Activated naive CD4-positive, alpha-beta T cell treated with anti-CD3 and anti-CD28 coated beads for 36 hours (primary cell): ENCODE measurements at regions not wholly inside any gene's neighbourhood (a gene's known extent, or its start where the extent isn't known, plus 50 kb on each side); places are given as distances from the start of the nearest gene placed in this dataset.

ENCODE experiments used
- CTCF ChIA-PET: fragments of 350-600 bp; sonication (Branson Sonifier 250); formaldehyde crosslinking; loops from one replicate; lab custom pipeline; 2021; ENCODE audit warnings: antibody characterized with exemption; lab: Charles Lee
- DNase-seq: peaks from one replicate; pipeline ENCODE4 v3.0.0-alpha.2; 2020
- H3K27ac Mint-ChIP-seq: one replicate; pipeline ENCODE4 v1.8.0; 2021; ENCODE audit warnings: mild to moderate bottlenecking, mixed read lengths
- H3K27me3 Mint-ChIP-seq: one replicate; pipeline ENCODE4 v1.8.0; 2021; ENCODE audit warnings: low read depth, mixed read lengths
- H3K36me3 Mint-ChIP-seq: one replicate; pipeline ENCODE4 v1.8.0; 2021; ENCODE audit warnings: low read depth, mixed read lengths
- H3K4me1 Mint-ChIP-seq: one replicate; pipeline ENCODE4 v1.8.0; 2021; ENCODE audit warnings: low read depth, mixed read lengths
- H3K4me3 Mint-ChIP-seq: one replicate; pipeline ENCODE4 v1.8.0; 2021; ENCODE audit warnings: mild to moderate bottlenecking, moderate library complexity, mixed read lengths
- H3K9me3 Mint-ChIP-seq: one replicate; pipeline ENCODE4 v1.8.0; 2021; ENCODE audit warnings: mixed read lengths
- intact Hi-C: fragments of 100-400 bp; cut with micrococcal nuclease; formaldehyde crosslinking; loops from one replicate; pipeline ENCODE4 v1.15.1; 2023

- H3K27ac Mint-ChIP-seq, result no peak overlapping the region
- no peak for DNase-seq
- peaks cover 6% of the 10 kb centered on the region for H3K9me3 Mint-ChIP-seq
- H3K27me3 Mint-ChIP-seq, result peaks cover 9% of the 10 kb centered on the region
- intact Hi-C loops, result no loop called here
- no peaks in the 10 kb centered on the region for H3K4me1 Mint-ChIP-seq
- no peak overlapping the region for H3K4me3 Mint-ChIP-seq
- CTCF ChIA-PET, result no interaction called here
- no peaks in the 10 kb centered on the region for H3K36me3 Mint-ChIP-seq
Measured at GRCh38 chr21:39022466-39022862, 160.8 kb downstream of the PSMG1 start.

DNA sequence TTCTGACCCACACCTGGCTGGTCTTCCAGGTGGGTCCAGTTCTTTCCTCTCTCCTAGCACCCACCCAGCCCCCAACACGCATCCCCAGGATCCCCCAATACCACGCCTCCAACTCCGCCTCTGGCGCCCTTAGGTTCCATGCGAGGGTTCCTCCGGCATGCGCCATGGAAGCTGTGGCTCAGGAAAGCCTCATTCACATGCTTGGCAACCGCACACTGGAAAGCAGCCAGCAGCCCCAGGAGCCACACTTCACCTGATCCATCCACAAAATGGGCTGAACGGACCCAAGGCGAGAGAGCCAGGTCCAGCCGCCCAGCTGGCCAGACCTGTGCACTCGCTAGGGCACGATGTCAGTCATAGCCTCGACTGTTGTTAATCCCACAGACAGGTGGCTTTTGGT lies 161.2 kb downstream of the PSMG1 start:
- H3K4me3 Mint-ChIP-seq, result no peak overlapping the region
- peaks cover 6% of the 10 kb centered on the region for H3K9me3 Mint-ChIP-seq
- peaks cover 9% of the 10 kb centered on the region for H3K27me3 Mint-ChIP-seq
- no peaks in the 10 kb centered on the region for H3K36me3 Mint-ChIP-seq
- no peak for DNase-seq
- no peaks in the 10 kb centered on the region for H3K4me1 Mint-ChIP-seq
- CTCF ChIA-PET, result no interaction called here
- no peak overlapping the region for H3K27ac Mint-ChIP-seq
- intact Hi-C loops, result no loop called here

- Mint-ChIP-seq H3K4me3 (no peak overlapping the region), H3K27me3 (peaks cover 9% of the 10 kb centered on the region), H3K4me1 (no peaks in the 10 kb centered on the region), H3K36me3 (no peaks in the 10 kb centered on the region), H3K9me3 (peaks cover 6% of the 10 kb centered on the region), H3K27ac (no peak overlapping the region)
- DNase-seq, result no peak
- intact Hi-C loops, result no loop called here
- CTCF ChIA-PET, result no interaction called here
Measured at GRCh38 chr21:39021478-39021832, 161.8 kb downstream of the PSMG1 start.

GRCh38 chr21:39020751-39021477 lies 162.3 kb downstream of the PSMG1 start:
- DNase-seq, result no peak
- intact Hi-C loops, result no loop called here
- Mint-ChIP-seq H3K4me1 (no peaks in the 10 kb centered on the region), H3K36me3 (no peaks in the 10 kb centered on the region), H3K27ac (no peak overlapping the region), H3K4me3 (no peak overlapping the region), H3K27me3 (peaks cover 9% of the 10 kb centered on the region), H3K9me3 (peaks cover 6% of the 10 kb centered on the region)
- CTCF ChIA-PET, result no interaction called here

DNA sequence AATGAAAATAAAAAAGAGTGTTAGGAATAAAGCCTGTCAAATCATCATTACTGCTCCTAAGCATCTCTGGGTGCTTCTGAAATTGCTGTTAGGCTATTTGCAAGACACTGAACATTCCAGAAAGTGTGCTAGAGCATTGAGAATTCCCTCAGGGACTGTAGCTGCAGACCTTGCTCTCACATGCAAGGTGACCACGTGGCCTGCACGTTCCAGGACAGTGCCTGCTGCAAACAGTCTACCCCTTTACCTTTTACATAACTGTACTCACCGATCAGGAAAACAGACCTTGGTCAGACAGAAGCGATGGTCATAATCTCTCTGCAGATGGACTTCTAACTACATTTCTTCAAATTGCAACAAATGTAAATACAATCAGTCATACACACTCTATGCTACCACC lies 164.5 kb downstream of the PSMG1 start:
- no peak overlapping the region for H3K27ac Mint-ChIP-seq
- H3K4me3 Mint-ChIP-seq, result no peak overlapping the region
- intact Hi-C loops, result no loop called here
- H3K36me3 Mint-ChIP-seq, result no peaks in the 10 kb centered on the region
- CTCF ChIA-PET, result no interaction called here
- no peaks in the 10 kb centered on the region for H3K4me1 Mint-ChIP-seq
- DNase-seq, result no peak
- H3K27me3 Mint-ChIP-seq, result peaks cover 9% of the 10 kb centered on the region
- no peaks in the 10 kb centered on the region for H3K9me3 Mint-ChIP-seq

DNA sequence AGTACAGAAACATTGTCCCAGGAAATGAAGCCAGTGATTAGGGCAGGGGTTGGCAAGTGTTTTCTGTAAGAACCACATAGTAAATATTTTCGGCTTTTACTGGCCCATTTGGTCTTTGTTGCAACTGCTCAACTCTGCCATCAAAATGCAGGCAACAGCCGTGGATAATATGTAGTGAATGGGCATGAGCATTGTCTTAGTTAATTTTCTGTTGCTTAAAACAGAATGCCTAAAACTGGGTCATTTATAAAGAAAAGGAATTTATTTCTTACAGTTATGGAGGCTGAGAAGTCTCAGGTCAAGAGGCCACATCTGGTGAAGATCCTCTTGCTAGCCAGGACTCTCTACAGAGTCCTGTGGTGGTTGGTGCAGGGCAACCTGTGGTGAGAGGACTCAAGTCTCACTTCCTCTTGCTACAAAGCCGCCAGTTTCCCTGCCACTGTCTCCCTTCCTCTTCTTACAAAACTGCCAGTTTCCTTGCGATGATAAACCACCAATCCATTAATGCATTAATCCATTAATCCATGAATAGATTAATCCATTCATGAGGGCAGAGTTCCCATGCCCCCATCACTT lies 166.4 kb downstream of the PSMG1 start:
- CTCF ChIA-PET, result no interaction called here
- H3K27ac Mint-ChIP-seq, result no peak overlapping the region
- H3K9me3 Mint-ChIP-seq, result no peaks in the 10 kb centered on the region
- no peaks in the 10 kb centered on the region for H3K4me1 Mint-ChIP-seq
- no peak overlapping the region for H3K4me3 Mint-ChIP-seq
- intact Hi-C loops, result no loop called here
- H3K36me3 Mint-ChIP-seq, result no peaks in the 10 kb centered on the region
- no peak for DNase-seq
- H3K27me3 Mint-ChIP-seq, result peaks cover 9% of the 10 kb centered on the region

- intact Hi-C loops, result no loop called here
- Mint-ChIP-seq H3K4me1 (no peaks in the 10 kb centered on the region), H3K27ac (no peak overlapping the region), H3K4me3 (no peak overlapping the region), H3K27me3 (peaks cover 3% of the 10 kb centered on the region), H3K36me3 (no peaks in the 10 kb centered on the region), H3K9me3 (no peaks in the 10 kb centered on the region)
- CTCF ChIA-PET, result no interaction called here
- DNase-seq, result no peak
Measured at GRCh38 chr21:39014747-39015146, 168.5 kb downstream of the PSMG1 start.

GRCh38 chr21:39012326-39013230 lies 170.7 kb downstream of the PSMG1 start:
- Mint-ChIP-seq H3K36me3 (no peaks in the 10 kb centered on the region), H3K9me3 (no peaks in the 10 kb centered on the region), H3K4me1 (no peaks in the 10 kb centered on the region), H3K27ac (no peak overlapping the region), H3K4me3 (no peak overlapping the region), H3K27me3 (no peaks in the 10 kb centered on the region)
- no peak for DNase-seq
- CTCF ChIA-PET, result interaction anchor here (0.6 kb wide), 1 partner anchor 40 kb away, joined by 3 read pairs; no protein-coding TSS in a partner anchor
- intact Hi-C loops, result no loop called here

GRCh38 chr21:39011911-39012310 lies 171.3 kb downstream of the PSMG1 start:
- H3K4me3 Mint-ChIP-seq, result no peak overlapping the region
- intact Hi-C loops, result no loop called here
- H3K36me3 Mint-ChIP-seq, result no peaks in the 10 kb centered on the region
- H3K4me1 Mint-ChIP-seq, result no peaks in the 10 kb centered on the region
- no peak overlapping the region for H3K27ac Mint-ChIP-seq
- DNase-seq, result no peak
- no peaks in the 10 kb centered on the region for H3K27me3 Mint-ChIP-seq
- CTCF ChIA-PET, result interaction anchor here (0.6 kb wide), 1 partner anchor 41 kb away, joined by 3 read pairs; no protein-coding TSS in a partner anchor
- no peaks in the 10 kb centered on the region for H3K9me3 Mint-ChIP-seq

GRCh38 chr21:39010629-39011404 lies 172.4 kb downstream of the PSMG1 start:
- Mint-ChIP-seq H3K9me3 (no peaks in the 10 kb centered on the region), H3K4me1 (no peaks in the 10 kb centered on the region), H3K27me3 (no peaks in the 10 kb centered on the region), H3K27ac (no peak overlapping the region), H3K4me3 (no peak overlapping the region), H3K36me3 (no peaks in the 10 kb centered on the region)
- CTCF ChIA-PET, result no interaction called here
- intact Hi-C loops, result no loop called here
- DNase-seq, result no peak

GRCh38 chr21:39009587-39010225 lies 173.5 kb downstream of the PSMG1 start:
- H3K36me3 Mint-ChIP-seq, result no peaks in the 10 kb centered on the region
- no peaks in the 10 kb centered on the region for H3K9me3 Mint-ChIP-seq
- intact Hi-C loops, result loop anchor here (10.0 kb wide), 1 partner anchor 375 kb away; a partner anchor contains a TSS
- CTCF ChIA-PET, result no interaction called here
- DNase-seq, result no peak
- no peak overlapping the region for H3K4me3 Mint-ChIP-seq
- H3K27me3 Mint-ChIP-seq, result no peaks in the 10 kb centered on the region
- H3K27ac Mint-ChIP-seq, result no peak overlapping the region
- peaks cover 1% of the 10 kb centered on the region for H3K4me1 Mint-ChIP-seq

- Mint-ChIP-seq H3K27me3 (no peaks in the 10 kb centered on the region), H3K27ac (no peak overlapping the region), H3K4me1 (peaks cover 13% of the 10 kb centered on the region), H3K36me3 (no peaks in the 10 kb centered on the region), H3K4me3 (no peak overlapping the region), H3K9me3 (no peaks in the 10 kb centered on the region)
- no peak for DNase-seq
- CTCF ChIA-PET, result no interaction called here
- intact Hi-C loops, result loop anchor here (10.0 kb wide), 1 partner anchor 377 kb away; a partner anchor contains a TSS
Measured at GRCh38 chr21:39007985-39008384, 175.3 kb downstream of the PSMG1 start.
